Ramos (cell line): ENCODE measurements at regions not wholly inside any gene's neighbourhood (a gene's known extent, or its start where the extent isn't known, plus 50 kb on each side); places are given as distances from the start of the nearest gene placed in this dataset.

ENCODE experiments used
- in situ Hi-C: fragments of 300-500 bp; cut with MboI; formaldehyde crosslinking; loops from one replicate; pipeline ENCODE4 v1.14.3; 2022; ENCODE audit warnings: low sequenced_read_pairs; ENCODE audit not compliant: unreplicated experiment

- in situ Hi-C loops, result no loop called here
Measured at GRCh38 chr17:77811521-77811920, 147.0 kb upstream of the TNRC6C start.

- in situ Hi-C loops, result no loop called here
Measured at GRCh38 chr17:77814091-77814772, 144.3 kb upstream of the TNRC6C start.

- in situ Hi-C loops, result no loop called here
Measured at GRCh38 chr17:77815127-77815905, 143.2 kb upstream of the TNRC6C start.

GRCh38 chr17:77817953-77818352, 140.6 kb upstream of the TNRC6C start:
- in situ Hi-C loops, result no loop called here

GRCh38 chr17:77819497-77819896, 139.0 kb upstream of the TNRC6C start:
- in situ Hi-C loops, result no loop called here

GRCh38 chr17:77821114-77821513, 137.4 kb upstream of the TNRC6C start:
- in situ Hi-C loops, result no loop called here

- in situ Hi-C loops, result no loop called here
Measured at GRCh38 chr17:77822302-77823030, 136.0 kb upstream of the TNRC6C start.

GRCh38 chr17:77824102-77824779, 134.3 kb upstream of the TNRC6C start:
- in situ Hi-C loops, result no loop called here

- in situ Hi-C loops, result no loop called here
Measured at GRCh38 chr17:77824780-77825280, 133.7 kb upstream of the TNRC6C start.

GRCh38 chr17:77825621-77826020, 132.9 kb upstream of the TNRC6C start:
- in situ Hi-C loops, result no loop called here

GRCh38 chr17:77826132-77826873, 132.2 kb upstream of the TNRC6C start:
- in situ Hi-C loops, result no loop called here

GRCh38 chr17:77827039-77827438, 131.5 kb upstream of the TNRC6C start:
- in situ Hi-C loops, result no loop called here

- in situ Hi-C loops, result no loop called here
Measured at GRCh38 chr17:77827511-77827910, 131.0 kb upstream of the TNRC6C start.

- in situ Hi-C loops, result no loop called here
Measured at GRCh38 chr17:77828749-77829539, 129.6 kb upstream of the TNRC6C start.

- in situ Hi-C loops, result no loop called here
Measured at GRCh38 chr17:77829843-77830799, 128.4 kb upstream of the TNRC6C start.

GRCh38 chr17:77830816-77831473, 127.6 kb upstream of the TNRC6C start:
- in situ Hi-C loops, result no loop called here

- in situ Hi-C loops, result no loop called here
Measured at GRCh38 chr17:77831474-77832179, 126.9 kb upstream of the TNRC6C start.
